GM23338 (cell line): ENCODE measurements at regions not wholly inside any gene's neighbourhood (a gene's known extent, or its start where the extent isn't known, plus 50 kb on each side); places are given as distances from the start of the nearest gene placed in this dataset.

Experiments
- ATAC-seq: fragments of 200-7000 bp; cut with Tn5 transposase; 3 replicates; pipeline ENCODE4 v1.9.1; 2020
- DNase-seq: peaks from one replicate; pipeline ENCODE4 v3.0.0-alpha.2; 2015; ENCODE audit warnings: low spot score
- H2AFZ ChIP-seq: fragments of 200-600 bp; sonication (generic); 2 replicates; pipeline ENCODE4 v1.8.0; 2016; ENCODE audit warnings: antibody characterized with exemption, mild to moderate bottlenecking, moderate library complexity
- H3F3A ChIP-seq: fragments of 200-600 bp; sonication (generic); replicated peaks from 2 replicates; pipeline ENCODE4 v1.8.0; 2017; ENCODE audit warnings: antibody characterized with exemption, mixed run types, low read depth
- H3K27ac ChIP-seq: fragments of 200-600 bp; sonication (generic); 2 replicates; pipeline ENCODE4 v1.6.1; 2016; ENCODE audit warnings: low read depth
- H3K27me3 ChIP-seq: fragments of 200-600 bp; sonication (generic); 2 replicates; pipeline ENCODE4 v1.8.0; 2016; ENCODE audit warnings: mild to moderate bottlenecking, mixed run types, moderate library complexity; ENCODE audit not compliant: insufficient read depth
- H3K36me3 ChIP-seq: fragments of 200-600 bp; sonication (generic); 2 replicates; pipeline ENCODE4 v1.8.0; 2016; ENCODE audit warnings: mild to moderate bottlenecking; ENCODE audit not compliant: insufficient read depth
- H3K4me1 ChIP-seq: fragments of 200-600 bp; sonication (generic); 2 replicates; pipeline ENCODE4 v1.8.0; 2016; ENCODE audit warnings: mild to moderate bottlenecking, moderate library complexity; ENCODE audit not compliant: insufficient read depth
- H3K4me2 ChIP-seq: fragments of 200-600 bp; sonication (generic); 2 replicates; pipeline ENCODE4 v1.7.1; 2017; ENCODE audit warnings: mixed run types
- H3K4me3 ChIP-seq: fragments of 200-600 bp; sonication (generic); 2 replicates; pipeline ENCODE4 v1.6.1; 2016; ENCODE audit warnings: mixed run types
- H3K79me2 ChIP-seq: fragments of 200-600 bp; sonication (generic); replicated peaks from 2 replicates; pipeline ENCODE4 v1.8.0; 2017; ENCODE audit warnings: mild to moderate bottlenecking; ENCODE audit not compliant: insufficient read depth
- H3K9me2 ChIP-seq: fragments of 200-600 bp; sonication (generic); 2 replicates; pipeline ENCODE4 v1.8.0; 2017; ENCODE audit not compliant: insufficient read depth
- H4K20me1 ChIP-seq: fragments of 200-600 bp; sonication (generic); replicated peaks from 2 replicates; pipeline ENCODE4 v1.8.0; 2017; ENCODE audit warnings: mild to moderate bottlenecking; ENCODE audit not compliant: insufficient read depth
- H3K27ac Mint-ChIP-seq: 2 replicates; pipeline ENCODE4 v1.8.0; 2020; ENCODE audit warnings: inconsistent platforms, mild to moderate bottlenecking, moderate library complexity, mixed read lengths
- H3K27me3 Mint-ChIP-seq: 3 replicates; pipeline ENCODE4 v1.8.0; 2022; ENCODE audit warnings: low read depth, mild to moderate bottlenecking, moderate library complexity, mixed read lengths, inconsistent platforms; ENCODE audit not compliant: insufficient read depth, poor library complexity
- H3K36me3 Mint-ChIP-seq: 3 replicates; pipeline ENCODE4 v1.8.0; 2021; ENCODE audit warnings: low read depth, mild to moderate bottlenecking, inconsistent platforms, moderate library complexity, mixed read lengths
- H3K4me1 Mint-ChIP-seq: 3 replicates; pipeline ENCODE4 v1.8.0; 2020; ENCODE audit warnings: mild to moderate bottlenecking, inconsistent platforms, mixed read lengths
- H3K4me3 Mint-ChIP-seq: 3 replicates; pipeline ENCODE4 v1.8.0; 2021; ENCODE audit warnings: moderate library complexity, mild to moderate bottlenecking, inconsistent platforms, mixed read lengths
- H3K9me3 Mint-ChIP-seq: 3 replicates; pipeline ENCODE4 v1.8.0; 2020; ENCODE audit warnings: moderate library complexity, mild to moderate bottlenecking, inconsistent platforms, mixed read lengths
- CREB1 ChIP-seq: fragments of 250-450 bp; sonication (Bioruptor Pico); IDR thresholded peaks from 2 replicates; pipeline ENCODE4 v1.5.0; 2020; ENCODE audit warnings: low read depth, mild to moderate bottlenecking, moderate library complexity
- EZH2 ChIP-seq: fragments of 200-600 bp; sonication (generic); IDR thresholded peaks from one replicate; pipeline ENCODE4 v1.8.0; 2017; ENCODE audit warnings: antibody characterized with exemption, mild to moderate bottlenecking, low read depth; ENCODE audit not compliant: unreplicated experiment
- EZH2phosphoT487 ChIP-seq: fragments of 200-600 bp; sonication (generic); IDR thresholded peaks from one replicate; pipeline ENCODE4 v1.8.1; 2018; ENCODE audit warnings: antibody characterized with exemption; ENCODE audit not compliant: unreplicated experiment
- POLR2AphosphoS5 ChIP-seq: IDR thresholded peaks from 2 replicates; pipeline ENCODE4 v1.6.1; 2016; ENCODE audit warnings: antibody characterized with exemption, low read depth
- STAT1 ChIP-seq: IDR thresholded peaks from one replicate; pipeline ENCODE4 v1.6.1; 2016; ENCODE audit warnings: antibody characterized with exemption; ENCODE audit not compliant: unreplicated experiment
- ZNF331 ChIP-seq: fragments of 250-450 bp; sonication (Bioruptor Pico); IDR thresholded peaks from 2 replicates; pipeline ENCODE4 v1.5.0; 2020; ENCODE audit warnings: low read depth, mild to moderate bottlenecking, moderate library complexity
- TF ChIP-seq, protein P1 (sequence below): fragments of 250-450 bp; sonication (Bioruptor Pico); IDR thresholded peaks from 2 replicates; pipeline ENCODE4 v1.5.0; 2020; ENCODE audit warnings: mild to moderate bottlenecking, moderate library complexity
- TF ChIP-seq, protein P2 (sequence below): IDR thresholded peaks from one replicate; pipeline ENCODE4 v1.6.1; 2018; ENCODE audit warnings: antibody characterized with exemption; ENCODE audit not compliant: unreplicated experiment
- TF ChIP-seq, protein P3 (sequence below): IDR thresholded peaks from 2 replicates; pipeline ENCODE4 v1.6.1; 2016; ENCODE audit warnings: antibody characterized with exemption

DNA sequence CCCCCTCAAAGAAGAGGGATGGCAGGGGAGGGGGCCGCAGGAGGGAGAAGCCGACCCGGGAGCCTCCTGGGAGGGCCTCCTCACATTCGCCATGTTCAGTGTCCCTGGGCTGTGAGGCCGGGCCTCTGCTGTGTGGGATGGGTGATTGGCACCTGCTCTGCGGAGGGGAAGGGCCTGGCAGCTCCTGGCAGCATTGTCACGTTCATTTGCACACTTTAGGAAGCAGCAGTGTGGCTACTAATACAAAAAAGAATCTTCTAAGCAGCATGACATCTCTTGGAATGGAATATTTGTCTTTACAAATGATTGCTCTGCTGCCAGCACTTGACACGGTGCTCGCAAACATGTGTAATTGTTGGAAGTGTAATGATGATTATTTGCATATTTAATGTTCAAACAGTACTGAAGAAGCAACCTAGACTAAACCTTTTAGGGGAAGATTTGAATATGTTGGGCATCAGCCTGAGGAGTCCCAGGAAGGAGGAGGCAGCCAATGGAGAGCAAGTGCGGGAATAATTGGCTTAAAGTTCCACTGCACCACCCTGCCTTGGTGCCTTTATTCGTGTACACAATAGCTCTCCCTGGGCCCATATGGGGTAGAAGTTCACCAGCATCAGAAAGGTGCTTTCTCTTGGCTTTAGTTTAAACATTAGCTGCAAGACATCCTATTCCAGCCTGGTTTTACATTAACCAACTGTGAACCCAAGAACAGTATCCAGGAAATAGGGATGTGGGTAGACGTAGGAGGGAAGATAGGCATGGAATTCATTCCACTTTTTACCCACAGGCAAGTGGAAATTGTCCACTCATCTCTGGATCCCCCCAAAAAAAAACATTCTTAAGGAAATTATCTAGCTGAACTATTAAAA, 404.9 kb downstream of the TMEM182 start:
- Histone ChIP-seq H3K36me3 (no peaks in the 10 kb centered on the region), H3K4me3 (no peak overlapping the region), H3K4me1 (peaks cover 7% of the 10 kb centered on the region), H3K9me2 (0 out of 2 replicates have a peak, but pooled peaks cover 8% of the 10 kb centered on the region), H2AFZ (no peak overlapping the region), H3K79me2 (no peaks in the 10 kb centered on the region), H3K27ac (no peak overlapping the region), H3F3A (no peaks in the 10 kb centered on the region), H4K20me1 (no peaks in the 10 kb centered on the region), H3K4me2 (no peak overlapping the region), H3K27me3 (no peaks in the 10 kb centered on the region)
- TF ChIP-seq EZH2: no peak
- TF ChIP-seq ZNF331: no peak
- TF ChIP-seq, protein P1, sequence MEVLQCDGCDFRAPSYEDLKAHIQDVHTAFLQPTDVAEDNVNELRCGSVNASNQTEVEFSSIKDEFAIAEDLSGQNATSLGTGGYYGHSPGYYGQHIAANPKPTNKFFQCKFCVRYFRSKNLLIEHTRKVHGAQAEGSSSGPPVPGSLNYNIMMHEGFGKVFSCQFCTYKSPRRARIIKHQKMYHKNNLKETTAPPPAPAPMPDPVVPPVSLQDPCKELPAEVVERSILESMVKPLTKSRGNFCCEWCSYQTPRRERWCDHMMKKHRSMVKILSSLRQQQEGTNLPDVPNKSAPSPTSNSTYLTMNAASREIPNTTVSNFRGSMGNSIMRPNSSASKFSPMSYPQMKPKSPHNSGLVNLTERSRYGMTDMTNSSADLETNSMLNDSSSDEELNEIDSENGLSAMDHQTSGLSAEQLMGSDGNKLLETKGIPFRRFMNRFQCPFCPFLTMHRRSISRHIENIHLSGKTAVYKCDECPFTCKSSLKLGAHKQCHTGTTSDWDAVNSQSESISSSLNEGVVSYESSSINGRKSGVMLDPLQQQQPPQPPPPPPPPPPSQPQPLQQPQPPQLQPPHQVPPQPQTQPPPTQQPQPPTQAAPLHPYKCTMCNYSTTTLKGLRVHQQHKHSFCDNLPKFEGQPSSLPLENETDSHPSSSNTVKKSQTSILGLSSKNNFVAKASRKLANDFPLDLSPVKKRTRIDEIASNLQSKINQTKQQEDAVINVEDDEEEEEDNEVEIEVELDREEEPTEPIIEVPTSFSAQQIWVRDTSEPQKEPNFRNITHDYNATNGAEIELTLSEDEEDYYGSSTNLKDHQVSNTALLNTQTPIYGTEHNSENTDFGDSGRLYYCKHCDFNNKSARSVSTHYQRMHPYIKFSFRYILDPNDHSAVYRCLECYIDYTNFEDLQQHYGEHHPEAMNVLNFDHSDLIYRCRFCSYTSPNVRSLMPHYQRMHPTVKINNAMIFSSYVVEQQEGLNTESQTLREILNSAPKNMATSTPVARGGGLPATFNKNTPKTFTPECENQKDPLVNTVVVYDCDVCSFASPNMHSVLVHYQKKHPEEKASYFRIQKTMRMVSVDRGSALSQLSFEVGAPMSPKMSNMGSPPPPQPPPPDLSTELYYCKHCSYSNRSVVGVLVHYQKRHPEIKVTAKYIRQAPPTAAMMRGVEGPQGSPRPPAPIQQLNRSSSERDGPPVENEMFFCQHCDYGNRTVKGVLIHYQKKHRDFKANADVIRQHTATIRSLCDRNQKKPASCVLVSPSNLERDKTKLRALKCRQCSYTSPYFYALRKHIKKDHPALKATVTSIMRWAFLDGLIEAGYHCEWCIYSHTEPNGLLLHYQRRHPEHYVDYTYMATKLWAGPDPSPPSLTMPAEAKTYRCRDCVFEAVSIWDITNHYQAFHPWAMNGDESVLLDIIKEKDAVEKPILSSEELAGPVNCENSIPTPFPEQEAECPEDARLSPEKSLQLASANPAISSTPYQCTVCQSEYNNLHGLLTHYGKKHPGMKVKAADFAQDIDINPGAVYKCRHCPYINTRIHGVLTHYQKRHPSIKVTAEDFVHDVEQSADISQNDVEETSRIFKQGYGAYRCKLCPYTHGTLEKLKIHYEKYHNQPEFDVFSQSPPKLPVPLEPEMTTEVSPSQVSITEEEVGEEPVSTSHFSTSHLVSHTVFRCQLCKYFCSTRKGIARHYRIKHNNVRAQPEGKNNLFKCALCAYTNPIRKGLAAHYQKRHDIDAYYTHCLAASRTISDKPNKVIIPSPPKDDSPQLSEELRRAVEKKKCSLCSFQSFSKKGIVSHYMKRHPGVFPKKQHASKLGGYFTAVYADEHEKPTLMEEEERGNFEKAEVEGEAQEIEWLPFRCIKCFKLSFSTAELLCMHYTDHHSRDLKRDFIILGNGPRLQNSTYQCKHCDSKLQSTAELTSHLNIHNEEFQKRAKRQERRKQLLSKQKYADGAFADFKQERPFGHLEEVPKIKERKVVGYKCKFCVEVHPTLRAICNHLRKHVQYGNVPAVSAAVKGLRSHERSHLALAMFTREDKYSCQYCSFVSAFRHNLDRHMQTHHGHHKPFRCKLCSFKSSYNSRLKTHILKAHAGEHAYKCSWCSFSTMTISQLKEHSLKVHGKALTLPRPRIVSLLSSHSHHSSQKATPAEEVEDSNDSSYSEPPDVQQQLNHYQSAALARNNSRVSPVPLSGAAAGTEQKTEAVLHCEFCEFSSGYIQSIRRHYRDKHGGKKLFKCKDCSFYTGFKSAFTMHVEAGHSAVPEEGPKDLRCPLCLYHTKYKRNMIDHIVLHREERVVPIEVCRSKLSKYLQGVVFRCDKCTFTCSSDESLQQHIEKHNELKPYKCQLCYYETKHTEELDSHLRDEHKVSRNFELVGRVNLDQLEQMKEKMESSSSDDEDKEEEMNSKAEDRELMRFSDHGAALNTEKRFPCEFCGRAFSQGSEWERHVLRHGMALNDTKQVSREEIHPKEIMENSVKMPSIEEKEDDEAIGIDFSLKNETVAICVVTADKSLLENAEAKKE: no peak
- TF ChIP-seq CREB1 (CRISPR knock-in tag): no peak
- TF ChIP-seq, protein P2, sequence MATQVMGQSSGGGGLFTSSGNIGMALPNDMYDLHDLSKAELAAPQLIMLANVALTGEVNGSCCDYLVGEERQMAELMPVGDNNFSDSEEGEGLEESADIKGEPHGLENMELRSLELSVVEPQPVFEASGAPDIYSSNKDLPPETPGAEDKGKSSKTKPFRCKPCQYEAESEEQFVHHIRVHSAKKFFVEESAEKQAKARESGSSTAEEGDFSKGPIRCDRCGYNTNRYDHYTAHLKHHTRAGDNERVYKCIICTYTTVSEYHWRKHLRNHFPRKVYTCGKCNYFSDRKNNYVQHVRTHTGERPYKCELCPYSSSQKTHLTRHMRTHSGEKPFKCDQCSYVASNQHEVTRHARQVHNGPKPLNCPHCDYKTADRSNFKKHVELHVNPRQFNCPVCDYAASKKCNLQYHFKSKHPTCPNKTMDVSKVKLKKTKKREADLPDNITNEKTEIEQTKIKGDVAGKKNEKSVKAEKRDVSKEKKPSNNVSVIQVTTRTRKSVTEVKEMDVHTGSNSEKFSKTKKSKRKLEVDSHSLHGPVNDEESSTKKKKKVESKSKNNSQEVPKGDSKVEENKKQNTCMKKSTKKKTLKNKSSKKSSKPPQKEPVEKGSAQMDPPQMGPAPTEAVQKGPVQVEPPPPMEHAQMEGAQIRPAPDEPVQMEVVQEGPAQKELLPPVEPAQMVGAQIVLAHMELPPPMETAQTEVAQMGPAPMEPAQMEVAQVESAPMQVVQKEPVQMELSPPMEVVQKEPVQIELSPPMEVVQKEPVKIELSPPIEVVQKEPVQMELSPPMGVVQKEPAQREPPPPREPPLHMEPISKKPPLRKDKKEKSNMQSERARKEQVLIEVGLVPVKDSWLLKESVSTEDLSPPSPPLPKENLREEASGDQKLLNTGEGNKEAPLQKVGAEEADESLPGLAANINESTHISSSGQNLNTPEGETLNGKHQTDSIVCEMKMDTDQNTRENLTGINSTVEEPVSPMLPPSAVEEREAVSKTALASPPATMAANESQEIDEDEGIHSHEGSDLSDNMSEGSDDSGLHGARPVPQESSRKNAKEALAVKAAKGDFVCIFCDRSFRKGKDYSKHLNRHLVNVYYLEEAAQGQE: no peak
- TF ChIP-seq, protein P3, sequence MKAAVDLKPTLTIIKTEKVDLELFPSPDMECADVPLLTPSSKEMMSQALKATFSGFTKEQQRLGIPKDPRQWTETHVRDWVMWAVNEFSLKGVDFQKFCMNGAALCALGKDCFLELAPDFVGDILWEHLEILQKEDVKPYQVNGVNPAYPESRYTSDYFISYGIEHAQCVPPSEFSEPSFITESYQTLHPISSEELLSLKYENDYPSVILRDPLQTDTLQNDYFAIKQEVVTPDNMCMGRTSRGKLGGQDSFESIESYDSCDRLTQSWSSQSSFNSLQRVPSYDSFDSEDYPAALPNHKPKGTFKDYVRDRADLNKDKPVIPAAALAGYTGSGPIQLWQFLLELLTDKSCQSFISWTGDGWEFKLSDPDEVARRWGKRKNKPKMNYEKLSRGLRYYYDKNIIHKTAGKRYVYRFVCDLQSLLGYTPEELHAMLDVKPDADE: no peak
- no peak for TF ChIP-seq POLR2AphosphoS5
- TF ChIP-seq EZH2phosphoT487: no peak
- no peak for TF ChIP-seq STAT1
- H3K27ac Mint-ChIP-seq: no peak overlapping the region
- no peaks in the 10 kb centered on the region for H3K9me3 Mint-ChIP-seq
- no peak overlapping the region for H3K4me3 Mint-ChIP-seq
- H3K4me1 Mint-ChIP-seq: peaks cover 30% of the 10 kb centered on the region
- no peaks in the 10 kb centered on the region for H3K36me3 Mint-ChIP-seq
- DNase-seq (no peak), ATAC-seq (no peak)
- no peaks in the 10 kb centered on the region for H3K27me3 Mint-ChIP-seq
